Gastrocnemius medialis (tissue), 4 donors: ENCODE measurements at regions not wholly inside any gene's neighbourhood (a gene's known extent, or its start where the extent isn't known, plus 50 kb on each side); places are given as distances from the start of the nearest gene placed in this dataset.

Source experiments
- CTCF ChIP-seq, 5 experiments: fragments of 450-650 bp in 3 of 5; fragments of 200-600 bp in 2 of 5; sonication (generic) in 2 of 5; IDR thresholded peaks in 4 of 5; conservative IDR thresholded peaks in 1 of 5; 1 replicate in 4 of 5; 2 replicates in 1 of 5; pipeline ENCODE4 v1.5.1; 2016 to 2019; ENCODE audit warnings: antibody characterized with exemption in 5 of 5, mild to moderate bottlenecking in 3 of 5, moderate library complexity in 3 of 5
- POLR2A ChIP-seq, 2 donors: fragments of 450-650 bp; IDR thresholded peaks; one replicate each; pipeline ENCODE4 v1.6.1; 2017; ENCODE audit warnings: antibody characterized with exemption in 2 of 2, mild to moderate bottlenecking in 2 of 2, moderate library complexity in 2 of 2

GRCh38 chr21:15241997-15242736 lies 177.4 kb upstream of the NRIP1 start:
- TF ChIP-seq CTCF (IDR thresholded peaks at IDR 0.05 in 4 of 5, conservative IDR thresholded peaks at IDR 0.05 in 1 of 5): no peak
- no peak for TF ChIP-seq POLR2A (IDR thresholded peaks at IDR 0.05)
